ENCODE measurements at regions not wholly inside any gene's neighbourhood (a gene's known extent, or its start where the extent isn't known, plus 50 kb on each side); places are given as distances from the start of the nearest gene placed in this dataset.

DNA sequence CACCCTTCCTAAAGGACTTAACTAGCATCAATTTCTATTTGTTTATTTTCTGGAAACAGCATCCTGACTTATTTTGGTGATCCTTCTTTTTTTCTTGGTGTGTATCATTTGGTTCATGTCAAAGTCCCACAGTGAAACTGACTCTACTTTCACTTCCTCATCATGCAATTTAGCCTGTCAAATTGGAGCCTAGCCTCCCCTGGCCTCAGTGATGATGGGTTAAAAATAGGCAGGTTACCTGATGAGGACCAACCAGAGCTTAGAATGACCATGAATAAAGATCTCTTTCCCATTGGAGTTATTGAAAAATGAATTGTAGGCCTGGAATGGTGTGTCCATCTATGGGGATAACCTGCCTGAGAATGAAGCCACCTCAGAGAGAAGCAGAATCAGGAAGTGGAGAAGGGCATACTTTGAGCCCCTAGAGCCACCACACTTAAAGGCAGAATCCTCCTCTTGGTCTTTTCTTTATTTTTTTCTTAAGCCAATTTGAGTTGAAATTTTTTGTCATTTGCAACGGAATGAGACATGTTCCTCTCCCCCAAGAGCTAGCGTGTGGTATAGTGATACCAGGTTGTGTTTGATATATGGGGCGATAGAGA is 105.6 kb downstream of the BTBD3 start:
- DNase-seq = no peak

DNA sequence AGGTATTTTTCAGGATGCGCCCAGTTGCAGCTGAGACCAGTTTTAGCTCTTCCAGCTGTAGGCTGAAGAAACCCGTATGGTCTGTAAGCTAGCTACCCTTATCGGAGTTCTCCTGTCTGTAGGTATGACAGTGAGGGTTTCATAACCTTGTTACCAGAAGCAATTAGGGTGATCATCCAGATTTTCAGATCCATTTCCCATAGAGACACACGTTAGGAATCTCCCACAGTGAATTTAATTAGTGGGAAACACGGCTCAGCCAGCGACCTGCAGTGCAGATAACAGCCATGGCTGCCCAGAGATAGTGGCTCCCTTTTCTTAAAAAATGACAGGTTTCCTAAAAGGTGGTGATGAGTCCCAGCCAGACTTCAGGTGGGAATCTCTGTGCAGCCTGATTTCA is 111.1 kb downstream of the BTBD3 start:
- DNase-seq = no peak

DNA sequence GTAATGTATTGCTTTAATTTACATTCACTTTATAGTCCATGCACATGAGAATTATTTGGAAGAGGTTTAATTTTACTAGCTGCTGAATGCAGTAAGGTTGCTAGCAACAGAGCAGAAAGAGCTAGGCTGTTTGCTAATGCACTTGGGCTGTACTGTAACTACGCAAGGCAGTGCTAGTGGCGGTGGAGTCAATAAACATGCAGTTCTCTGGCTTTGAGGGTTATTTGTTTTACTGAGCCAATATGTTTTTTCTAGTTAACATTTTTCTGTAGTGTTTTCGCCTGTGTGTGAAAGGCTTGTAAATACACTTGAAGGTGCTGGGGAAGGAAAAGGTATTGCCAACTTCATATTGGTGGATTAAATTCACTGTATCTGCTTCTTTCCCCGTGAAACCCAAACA is 112.8 kb downstream of the BTBD3 start:
- peak; percentile 76 for DNase-seq

DNA sequence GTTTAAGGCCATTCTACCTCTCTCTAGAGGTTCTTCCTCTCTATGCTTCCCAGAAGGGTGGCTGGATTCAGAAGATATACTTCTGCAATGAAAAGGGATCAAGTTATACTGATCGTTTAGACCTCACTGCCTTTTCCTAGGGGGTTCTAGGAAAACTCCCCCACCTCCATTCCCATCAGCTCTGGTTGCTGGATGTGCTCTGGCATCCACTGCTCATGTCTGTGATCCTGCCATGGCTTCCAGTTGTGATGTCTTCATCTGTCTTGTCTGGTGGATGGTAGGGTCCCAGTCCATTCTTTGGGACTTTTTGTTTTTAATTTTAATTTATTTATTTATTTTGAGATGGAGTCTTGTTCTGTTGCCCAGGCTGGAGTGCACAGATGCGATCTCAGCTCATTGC is 118.4 kb downstream of the BTBD3 start:
- DNase-seq = no peak

DNA sequence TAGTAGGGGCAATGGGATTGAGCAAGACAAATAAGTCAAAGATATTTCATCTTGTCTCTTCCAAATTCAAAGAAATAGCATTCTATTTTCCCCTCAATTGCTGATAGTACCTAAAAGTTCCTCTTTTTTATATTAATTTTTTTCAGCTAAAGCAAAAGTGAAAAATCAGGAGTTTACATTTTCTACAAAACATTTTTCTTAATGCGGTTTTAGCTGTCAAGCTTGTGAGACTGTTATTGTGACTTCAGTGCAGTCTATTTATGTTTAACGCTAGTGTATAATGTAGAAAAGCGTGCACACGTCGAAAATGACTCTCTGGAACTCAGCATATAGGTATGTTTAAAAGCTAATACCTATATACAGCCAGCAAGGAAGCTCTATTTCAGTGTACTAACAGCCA is 119.8 kb downstream of the BTBD3 start:
- DNase-seq = no peak

DNA sequence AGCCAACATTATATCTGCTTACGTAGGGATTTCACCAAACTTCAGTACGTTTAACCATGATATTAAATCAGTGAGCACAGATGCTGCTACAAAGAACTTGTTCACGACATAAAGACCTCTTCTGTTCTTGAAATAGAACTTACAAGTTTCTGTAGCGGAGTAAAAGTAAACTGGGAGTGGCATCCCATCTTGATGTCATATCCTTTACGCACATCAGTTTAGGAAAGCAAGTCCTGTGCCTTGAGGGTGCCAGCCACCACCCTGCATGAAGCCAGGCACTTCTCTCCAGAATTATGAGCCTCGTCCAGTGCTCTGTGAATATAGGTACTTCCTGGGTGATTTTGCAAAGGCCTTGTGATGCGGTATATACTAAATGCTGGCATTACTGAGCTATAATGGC is 122.6 kb downstream of the BTBD3 start:
- no peak for DNase-seq

DNA sequence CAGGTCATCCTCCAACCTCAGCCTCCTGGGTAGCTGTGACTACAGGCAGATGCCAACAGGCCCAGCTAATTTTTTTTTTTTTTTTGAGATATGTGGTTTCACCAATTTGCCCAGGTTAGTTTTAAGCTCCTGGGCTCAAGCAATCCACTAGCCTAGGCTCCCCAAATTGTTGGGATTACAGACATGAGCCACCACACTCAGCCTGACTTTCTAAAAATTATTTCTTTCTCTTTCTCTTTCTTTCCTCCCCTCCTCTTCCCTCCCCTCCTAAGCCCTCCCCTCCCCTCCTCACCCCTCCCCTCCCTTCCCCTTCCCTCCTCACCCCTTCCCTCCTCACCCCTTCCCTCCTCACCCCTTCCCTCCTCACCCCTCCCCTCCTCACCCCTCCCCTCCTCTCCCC is 127.3 kb downstream of the BTBD3 start:
- no peak for DNase-seq

DNA sequence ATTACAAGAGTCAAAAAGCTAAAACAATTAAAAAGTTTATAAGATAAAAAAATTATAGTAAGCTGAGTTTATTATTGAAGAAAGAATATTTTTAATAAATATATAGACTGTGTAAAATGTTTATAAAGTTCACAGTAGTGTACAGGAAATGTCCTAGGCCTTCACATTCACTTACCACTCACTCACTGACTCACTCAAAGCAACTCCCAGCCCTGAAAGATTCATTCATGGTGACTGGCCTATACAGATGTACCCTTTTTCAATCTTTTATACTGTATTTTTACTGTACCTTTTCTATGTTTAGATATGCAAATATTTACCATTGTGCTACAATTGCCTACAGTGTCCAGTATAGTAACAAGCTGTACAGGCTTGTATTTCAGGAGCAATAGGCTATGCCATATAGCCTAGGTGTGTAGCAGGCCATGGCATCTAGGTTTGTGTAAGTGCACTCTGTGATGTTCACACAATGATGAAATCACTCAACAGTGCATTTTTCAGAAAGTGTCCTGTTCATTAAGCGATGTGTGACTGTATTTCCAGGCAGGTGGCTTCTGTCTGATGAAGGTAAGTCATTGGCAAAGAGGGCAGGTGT is 130.2 kb downstream of the BTBD3 start:
- DNase-seq = peak; percentile 47

DNA sequence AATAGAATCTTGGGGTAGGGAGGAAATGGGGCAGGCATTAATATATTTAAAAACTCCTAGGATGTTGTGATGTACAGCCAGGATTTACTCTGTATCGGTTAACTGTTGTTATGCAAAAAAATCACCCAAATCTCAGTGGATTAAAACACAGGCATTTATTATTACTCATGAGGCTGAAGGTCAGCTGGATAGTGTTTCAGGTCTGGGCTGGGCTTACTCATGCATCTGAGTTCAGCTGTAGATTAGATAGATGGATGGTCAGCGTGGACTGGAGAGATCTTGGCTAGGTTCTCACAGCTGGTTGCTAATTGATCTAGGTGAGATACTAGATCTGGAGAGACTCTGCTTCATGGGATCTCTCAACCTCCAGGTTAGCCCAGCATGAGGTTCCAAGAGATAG is 131.4 kb downstream of the BTBD3 start:
- DNase-seq = no peak

DNA sequence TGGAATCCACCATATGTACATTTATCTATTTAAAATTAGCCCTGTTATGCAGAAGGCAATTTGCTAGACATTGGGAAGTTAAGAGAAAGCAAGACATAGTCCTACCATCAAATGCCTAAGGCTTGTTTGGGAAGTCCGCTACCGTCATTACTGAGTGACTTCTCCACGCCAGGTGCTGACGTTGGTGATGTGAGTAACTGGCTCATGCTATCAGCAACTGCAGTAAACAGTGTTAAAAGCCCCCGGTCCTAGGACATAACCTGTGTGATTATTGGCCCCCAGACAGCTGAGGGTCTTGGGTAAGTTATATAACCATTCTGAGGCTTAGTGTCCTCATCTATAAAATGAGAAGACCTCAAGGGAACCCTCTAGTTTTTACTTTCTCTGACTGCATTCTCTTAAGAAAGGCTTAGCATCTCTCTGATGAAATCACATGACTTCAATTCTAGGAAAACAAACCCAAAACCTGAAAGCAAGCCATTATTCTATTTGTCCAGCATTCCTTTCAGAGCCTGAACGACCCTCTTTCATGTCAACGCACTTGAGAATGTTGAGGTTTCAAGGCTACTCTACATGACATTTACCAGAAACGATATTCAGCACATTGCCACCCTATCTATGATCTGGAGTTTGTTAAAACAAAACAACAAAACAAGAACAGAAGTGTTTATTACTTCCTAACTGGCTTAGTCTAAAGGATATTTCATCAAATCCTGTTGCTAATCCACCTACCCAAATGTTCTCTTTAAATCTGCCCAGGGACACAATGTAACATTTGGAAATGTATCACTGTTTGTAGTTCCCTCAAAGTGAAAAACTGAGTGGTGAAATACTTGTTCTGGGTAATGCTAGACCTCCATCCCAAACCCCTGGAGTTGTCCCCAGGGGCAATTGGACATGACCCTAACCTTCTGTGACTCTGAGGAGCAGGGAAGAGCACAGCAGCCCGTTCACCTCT is 133.8 kb downstream of the BTBD3 start:
- DNase-seq = no peak

DNA sequence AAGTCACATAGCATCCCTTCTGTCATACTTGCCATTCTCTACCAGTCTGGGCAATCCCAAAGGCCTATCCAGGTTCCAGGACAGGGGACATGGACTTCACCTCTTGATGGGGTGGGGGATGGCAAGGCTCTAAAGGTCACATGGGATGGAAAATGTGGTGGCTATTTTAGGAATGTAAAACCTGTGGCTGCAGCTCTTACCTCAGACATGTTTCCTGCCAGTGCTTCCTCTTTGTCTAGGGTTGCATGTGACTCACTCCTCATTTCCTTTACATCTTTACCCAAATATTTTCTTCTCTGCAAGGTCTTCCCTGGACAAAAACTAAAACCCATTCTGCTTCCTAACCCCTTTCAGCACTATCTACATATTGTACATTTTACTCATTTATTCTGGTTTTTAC is 135.7 kb downstream of the BTBD3 start:
- no peak for DNase-seq

DNA sequence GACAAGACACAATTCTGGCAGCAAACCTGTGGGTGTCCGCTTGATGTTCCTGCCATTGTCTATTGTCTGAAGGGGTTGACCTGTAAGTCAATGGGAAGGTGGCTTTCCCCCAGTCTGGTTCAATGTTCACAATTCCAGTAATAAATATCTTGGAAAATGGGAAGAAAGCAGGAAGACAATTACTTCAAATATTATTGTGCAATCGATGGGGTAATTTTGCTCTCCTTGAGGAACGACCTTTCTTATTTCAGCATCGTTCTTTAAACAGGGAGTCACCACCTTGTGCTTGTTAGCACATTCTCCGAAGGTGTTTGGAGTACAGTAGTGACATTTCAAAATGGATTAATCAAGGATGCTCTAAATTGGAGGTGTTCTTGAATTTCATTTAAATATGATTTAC is 136.9 kb downstream of the BTBD3 start:
- DNase-seq = no peak

DNA sequence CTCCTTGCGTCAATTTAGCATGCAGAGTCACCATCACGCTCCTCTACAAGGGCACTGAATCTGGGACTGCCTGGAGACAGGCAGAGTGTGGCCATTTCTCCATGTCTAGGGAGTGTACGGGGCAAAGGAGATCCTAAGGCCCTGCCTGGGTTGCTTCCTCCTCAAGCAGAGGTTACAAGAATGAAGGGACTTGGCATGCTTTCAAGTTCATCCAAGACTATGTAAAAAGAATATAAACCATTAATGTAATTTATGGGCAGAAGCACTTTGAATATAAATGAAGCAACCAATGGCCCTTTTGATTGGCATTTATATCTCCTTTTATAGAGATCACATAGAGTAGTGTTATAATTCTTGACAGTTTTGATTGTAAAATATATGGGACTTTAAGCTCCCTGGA is 137.5 kb downstream of the BTBD3 start:
- no peak for DNase-seq

DNA sequence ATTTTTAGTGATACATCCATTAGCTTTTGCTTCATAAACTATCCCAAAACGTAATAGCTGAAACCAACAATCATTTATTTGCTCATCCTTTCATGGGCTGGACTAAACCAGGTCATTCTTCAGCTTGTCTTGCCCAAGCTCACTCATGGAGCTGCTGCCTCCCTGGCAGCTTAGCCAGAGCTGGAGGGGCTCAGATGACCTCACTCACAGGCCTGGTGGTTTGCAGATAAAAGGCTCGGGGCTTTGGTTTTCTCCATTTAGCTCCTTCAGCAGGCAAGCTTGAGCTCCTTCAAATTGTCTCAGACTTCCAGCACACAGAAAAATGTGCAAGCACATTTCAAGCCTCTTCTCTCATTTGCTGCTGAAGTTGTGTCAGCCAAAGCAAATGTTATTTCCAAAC is 139.1 kb downstream of the BTBD3 start:
- DNase-seq = no peak

DNA sequence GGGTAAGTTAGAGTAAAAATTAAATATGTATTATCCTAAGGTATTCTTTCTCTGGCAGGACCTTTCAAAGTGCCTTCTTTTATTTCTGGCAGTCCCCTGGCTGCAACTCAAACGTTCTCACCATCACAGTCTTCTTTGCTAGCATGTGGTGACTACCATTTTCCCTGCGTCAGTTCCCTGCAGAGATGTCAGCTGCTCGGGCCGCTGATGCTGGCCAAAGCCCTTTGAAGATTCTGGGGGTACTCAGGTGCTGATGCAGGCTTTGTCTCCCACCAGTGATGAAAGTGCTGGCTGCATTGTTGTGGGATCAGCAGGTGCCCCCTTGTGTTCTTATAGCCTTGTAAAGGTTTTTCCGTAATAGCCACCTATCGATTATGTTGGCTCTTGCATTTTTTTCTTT is 140.1 kb downstream of the BTBD3 start:
- no peak for DNase-seq

DNA sequence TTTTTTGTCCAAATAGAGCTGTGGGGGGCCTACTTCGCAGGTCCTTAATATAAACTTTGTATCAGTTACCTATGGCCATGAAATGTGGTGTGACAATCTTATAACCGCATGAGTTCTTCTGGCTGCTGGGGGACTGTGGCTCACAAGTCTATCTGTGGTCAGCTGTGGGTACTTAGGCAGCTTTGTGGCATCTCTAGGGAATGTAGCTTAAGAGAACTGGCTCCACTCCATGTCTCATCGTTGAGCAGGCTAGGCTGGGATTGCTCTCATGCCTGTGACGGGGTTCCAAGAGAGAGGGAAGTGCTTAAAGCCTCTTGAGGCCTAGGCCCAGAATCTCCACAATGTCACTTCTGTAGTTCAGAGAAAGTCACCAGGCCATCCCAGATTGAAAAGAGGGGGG is 140.5 kb downstream of the BTBD3 start:
- no peak for DNase-seq

DNA sequence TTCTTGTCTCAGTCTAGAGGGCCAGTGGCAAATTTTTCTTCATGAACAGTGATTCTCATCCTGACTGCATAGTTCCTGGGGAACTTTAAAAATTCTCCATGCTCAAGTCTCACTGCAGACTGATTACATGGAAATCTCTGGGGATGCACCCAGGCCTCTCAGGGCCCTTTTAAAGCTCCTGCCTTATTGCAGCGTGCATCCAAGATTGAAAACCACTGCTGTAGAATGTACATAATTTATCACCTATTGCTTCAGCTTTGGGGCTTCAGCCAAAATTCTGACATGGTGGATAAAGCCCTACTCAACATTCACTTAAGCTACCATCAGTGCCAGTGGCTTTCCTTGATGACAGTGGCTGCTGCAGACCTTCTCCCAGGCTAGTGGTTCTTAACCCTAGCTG is 143.8 kb downstream of the BTBD3 start:
- DNase-seq = no peak

DNA sequence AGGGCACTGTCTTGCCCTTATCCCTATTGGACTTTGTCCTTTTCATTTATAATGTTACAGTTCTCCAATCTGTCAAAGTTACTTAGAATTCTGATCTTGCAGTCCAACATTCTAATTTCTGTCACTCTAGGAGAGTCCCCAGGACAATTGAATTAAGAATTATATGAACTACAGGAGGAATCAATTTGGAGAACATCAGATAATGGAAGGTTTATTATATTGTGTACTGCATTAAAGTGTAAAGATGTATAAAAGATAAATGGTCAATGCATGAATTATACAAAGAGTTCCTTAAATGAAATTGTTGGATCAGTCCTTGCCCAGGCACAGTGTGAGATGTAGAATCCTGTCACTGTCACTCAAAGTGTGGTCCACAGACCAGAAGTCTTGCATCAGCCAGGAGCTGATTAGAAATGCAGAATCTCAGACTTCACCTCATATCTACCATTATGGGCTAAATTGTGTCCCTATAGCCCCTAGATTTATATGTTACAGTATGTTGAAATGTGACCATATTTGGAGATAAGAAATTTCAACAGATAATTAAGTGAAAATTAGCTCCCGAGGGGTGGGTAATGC is 145.5 kb downstream of the BTBD3 start:
- DNase-seq = no peak

DNA sequence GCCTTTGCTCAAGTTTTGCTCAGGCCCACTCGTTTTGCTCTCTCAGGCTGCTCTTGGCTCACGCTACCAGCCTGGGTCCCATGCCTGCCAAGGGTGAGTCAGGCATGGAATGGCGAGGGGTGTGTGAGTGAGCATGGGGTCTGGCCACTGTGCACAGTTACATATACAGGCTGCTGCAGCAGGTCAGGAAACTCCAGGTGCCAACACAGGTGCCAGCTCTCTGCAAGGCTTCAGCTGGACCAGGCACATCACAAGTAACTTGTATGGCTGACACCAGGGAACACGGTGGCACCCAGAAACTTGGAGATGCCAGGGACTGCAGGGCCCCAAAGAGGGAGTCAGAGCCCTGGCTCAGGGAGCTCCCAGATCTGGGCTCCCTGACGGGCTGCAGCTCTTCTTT is 146.8 kb downstream of the BTBD3 start:
- no peak for DNase-seq

DNA sequence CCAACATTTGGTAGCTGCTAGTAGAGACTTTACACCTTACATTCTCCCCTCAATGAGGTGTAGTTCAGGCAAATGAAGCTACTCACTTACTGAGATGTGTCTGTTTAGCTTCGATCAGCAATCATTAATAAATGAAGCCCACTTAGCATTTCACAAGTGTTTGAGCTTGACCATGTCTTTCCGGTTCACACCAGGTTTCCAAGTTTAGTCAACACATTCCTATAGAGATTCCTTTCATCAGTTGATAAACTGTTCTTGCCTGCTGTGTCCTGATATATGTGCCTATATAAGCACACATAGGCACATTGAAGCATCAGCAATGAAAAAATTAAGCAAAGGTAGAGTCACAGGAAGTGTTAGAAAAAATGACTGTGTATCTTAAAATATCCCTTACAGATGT is 150.0 kb downstream of the BTBD3 start:
- no peak for DNase-seq

DNA sequence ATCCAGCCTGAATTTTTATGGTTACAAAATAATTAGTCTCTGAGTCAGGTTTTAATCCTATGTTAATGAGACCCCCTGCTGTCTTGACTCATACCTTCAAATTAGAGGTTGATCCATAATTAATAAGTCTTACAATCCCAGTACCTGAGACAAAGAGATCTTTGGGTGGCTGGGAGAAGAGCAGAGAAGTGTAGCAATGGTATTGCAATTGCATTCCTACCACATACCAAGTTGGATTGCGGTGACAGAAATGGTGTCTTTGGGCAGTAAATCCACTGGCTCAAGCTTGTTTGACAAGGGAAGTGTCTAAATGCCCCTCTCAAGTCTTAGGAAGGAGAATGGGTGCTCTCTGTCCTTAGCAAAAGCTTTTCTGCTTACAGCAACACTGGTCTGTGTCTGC is 150.4 kb downstream of the BTBD3 start:
- DNase-seq = no peak

DNA sequence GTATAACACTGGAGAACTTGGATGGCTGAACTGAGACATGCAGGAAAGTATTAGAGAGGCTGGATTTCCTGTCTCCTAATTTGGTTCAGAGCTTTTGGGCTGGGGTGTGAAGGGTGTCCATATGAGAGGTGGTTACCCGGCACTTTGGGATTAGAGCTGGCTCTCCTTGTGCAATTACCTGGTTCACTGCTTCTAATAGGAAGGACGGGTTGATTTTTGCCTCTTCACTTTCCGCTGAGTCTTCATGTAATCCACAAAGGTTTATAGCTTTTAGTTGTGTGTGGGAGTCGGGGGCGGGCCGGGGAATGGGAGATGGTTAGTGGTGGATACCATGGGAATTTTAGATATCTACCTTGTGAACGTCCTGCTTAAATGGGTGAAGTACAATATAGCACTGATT is 151.5 kb downstream of the BTBD3 start:
- DNase-seq = no peak

DNA sequence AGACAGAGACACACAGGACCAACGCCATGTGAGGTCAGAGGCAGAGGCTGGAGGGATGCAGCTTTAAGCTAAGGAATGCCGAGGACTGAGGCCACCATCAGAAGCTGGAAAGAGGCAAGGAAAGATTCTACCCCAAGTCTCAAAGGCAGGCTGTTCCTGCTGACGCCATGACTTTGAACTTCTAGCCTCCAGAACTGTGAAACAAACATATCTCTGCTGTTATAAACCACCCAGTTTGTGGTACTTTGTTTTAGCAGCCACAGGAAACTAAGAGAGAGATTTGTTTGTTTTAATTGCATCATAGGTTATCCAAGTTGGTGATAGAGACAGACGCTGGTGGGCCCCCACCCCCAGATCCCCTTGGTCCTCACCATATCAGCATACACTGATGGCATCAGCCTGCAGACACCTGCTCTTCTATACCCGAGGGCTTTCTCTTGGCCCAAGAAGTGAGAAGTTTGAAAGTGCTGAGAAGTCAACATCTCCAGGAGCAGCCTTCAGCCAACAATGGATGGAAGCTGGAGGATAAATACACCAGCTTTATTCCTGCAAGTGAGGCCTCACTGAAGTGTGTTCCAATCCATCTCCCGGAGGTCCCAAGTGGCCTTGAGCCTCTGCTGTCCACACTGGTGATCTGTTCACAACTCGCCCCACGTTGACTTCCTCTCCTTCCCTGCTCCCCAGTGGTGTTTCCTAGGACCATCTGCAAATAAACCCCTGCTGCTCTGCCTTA is 154.7 kb downstream of the BTBD3 start:
- DNase-seq = no peak

Measured in NCI-H510A treated with DMSO at 0.1 percent for 48 hours (cell line).